H1 (cell line): ENCODE measurements at regions not wholly inside any gene's neighbourhood (a gene's known extent, or its start where the extent isn't known, plus 50 kb on each side); places are given as distances from the start of the nearest gene placed in this dataset.

Experiments
- CTCF ChIA-PET: fragments of 300-600 bp; sonication (Branson Sonifier 250); formaldehyde crosslinking; loops from one replicate; lab custom pipeline; 2021; ENCODE audit not compliant: partially characterized antibody; lab: Charles Lee
- POLR2A ChIA-PET: fragments of 300-600 bp; sonication (Branson Sonifier 250); formaldehyde crosslinking; loops from one replicate; lab custom pipeline; 2021; ENCODE audit warnings: inconsistent platforms; ENCODE audit not compliant: partially characterized antibody; lab: Charles Lee
- DNase-seq, 2 experiments: peaks; one replicate each; pipeline versions ENCODE4 v3.0.0 to v3.0.0-alpha.2; 2010 to 2022; ENCODE audit warnings: low spot score in 2 of 2, low read depth in 1 of 2, mixed read lengths in 1 of 2
- FAIRE-seq: peaks from 2 replicates; lab custom pipeline; 2011; peaks lifted over from hg19 to GRCh38; lab: Jason Lieb, UNC
- H2AFZ ChIP-seq: 2 replicates; pipeline ENCODE4 v1.8.1; 2012; ENCODE audit warnings: low read length, inconsistent platforms
- H2AK5ac ChIP-seq: 2 replicates; pipeline ENCODE4 v1.6.1; 2013; ENCODE audit warnings: low read depth, low read length
- H2BK120ac ChIP-seq: replicated peaks from 2 replicates; pipeline ENCODE3; 2013; ENCODE audit warnings: low read depth, low read length, inconsistent platforms
- H2BK12ac ChIP-seq: 2 replicates; pipeline ENCODE4 v1.6.1; 2013; ENCODE audit warnings: low read depth, low read length
- H2BK15ac ChIP-seq: 2 replicates; pipeline ENCODE4 v1.6.1; 2013; ENCODE audit warnings: low read length
- H2BK20ac ChIP-seq: 2 replicates; pipeline ENCODE4 v1.6.1; 2013; ENCODE audit warnings: low read length
- H2BK5ac ChIP-seq: 2 replicates; pipeline ENCODE4 v1.6.1; 2013; ENCODE audit warnings: low read depth, low read length
- H3K14ac ChIP-seq: 2 replicates; pipeline ENCODE4 v1.6.1; 2013; ENCODE audit warnings: inconsistent platforms; ENCODE audit not compliant: insufficient read length
- H3K18ac ChIP-seq: 2 replicates; pipeline ENCODE4 v1.6.1; 2013; ENCODE audit warnings: low read length; ENCODE audit errors: extremely low read depth
- H3K23ac ChIP-seq: 2 replicates; pipeline ENCODE4 v1.6.1; 2013; ENCODE audit warnings: inconsistent platforms; ENCODE audit not compliant: insufficient read length
- H3K23me2 ChIP-seq: 2 replicates; pipeline ENCODE4 v1.6.1; 2013; ENCODE audit warnings: low read depth, low read length
- H3K27ac ChIP-seq: 2 replicates; pipeline ENCODE4 v1.6.1; 2011; ENCODE audit warnings: low read depth, low read length, inconsistent platforms
- H3K27me3 ChIP-seq, 4 experiments: replicated peaks in 1 of 4; 1 replicate in 1 of 4; 2 replicates in 3 of 4; pipeline versions ENCODE4 v1.6.1 to v1.8.1; 2011 to 2013; ENCODE audit warnings: low read length in 3 of 4, mild to moderate bottlenecking in 3 of 4, inconsistent platforms in 2 of 4, mixed read lengths in 2 of 4, moderate library complexity in 1 of 4; ENCODE audit not compliant: control insufficient read depth in 3 of 4, insufficient read depth in 3 of 4; ENCODE audit errors: extremely low read depth in 1 of 4
- H3K36me3 ChIP-seq, 4 experiments: 2 replicates each; pipeline versions ENCODE4 v1.6.1 to v1.8.1; 2011 to 2013; ENCODE audit warnings: mild to moderate bottlenecking in 4 of 4, low read length in 3 of 4, moderate library complexity in 2 of 4, control low read depth in 1 of 4, inconsistent platforms in 1 of 4; ENCODE audit not compliant: insufficient read depth in 4 of 4, control insufficient read depth in 2 of 4
- H3K4ac ChIP-seq: replicated peaks from 2 replicates; pipeline ENCODE3; 2013; ENCODE audit warnings: low read length, low read depth, mixed read lengths, inconsistent platforms; ENCODE audit not compliant: insufficient read length
- H3K4me1 ChIP-seq, 4 experiments: replicated peaks in 1 of 4; 1 replicate in 1 of 4; 2 replicates in 3 of 4; pipeline versions ENCODE4 v1.6.1 to v1.8.1; 2011 to 2013; ENCODE audit warnings: low read length in 3 of 4, inconsistent platforms in 2 of 4, mixed read lengths in 1 of 4; ENCODE audit not compliant: insufficient read depth in 4 of 4, control insufficient read depth in 3 of 4
- H3K4me2 ChIP-seq, 2 experiments: 2 replicates each; pipeline versions ENCODE4 v1.6.1 to v1.8.1; 2011 to 2013; ENCODE audit warnings: low read depth in 2 of 2, low read length in 2 of 2, control low read depth in 1 of 2, inconsistent platforms in 1 of 2, mild to moderate bottlenecking in 1 of 2; ENCODE audit not compliant: insufficient read depth in 1 of 2
- H3K4me3 ChIP-seq, 4 experiments: fragments of 200-600, 300-600 bp in 1 of 4; sonication (generic), shearing (Covaris generic), sonication (Bioruptor Twin) in 1 of 4; 2 replicates each; pipeline versions ENCODE4 v1.5.1 to v1.8.1; 2011 to 2016; ENCODE audit warnings: low read length in 4 of 4, low read depth in 3 of 4, control low read depth in 2 of 4, inconsistent platforms in 2 of 4, mild to moderate bottlenecking in 2 of 4, mixed read lengths in 1 of 4, moderate library complexity in 1 of 4; ENCODE audit not compliant: insufficient read depth in 2 of 4; ENCODE audit errors: extremely low read depth in 1 of 4
- H3K56ac ChIP-seq: replicated peaks from 2 replicates; pipeline ENCODE3; 2013; ENCODE audit warnings: low read depth, mild to moderate bottlenecking, mixed read lengths, low read length, inconsistent platforms; ENCODE audit not compliant: insufficient read length
- H3K79me1 ChIP-seq: 2 replicates; pipeline ENCODE4 v1.6.1; 2013; ENCODE audit warnings: low read depth, low read length, control low read depth
- H3K79me2 ChIP-seq, 2 experiments: 2 replicates each; pipeline versions ENCODE4 v1.6.1 to v1.8.1; 2012 to 2013; ENCODE audit warnings: low read length in 2 of 2, mild to moderate bottlenecking in 2 of 2, inconsistent platforms in 1 of 2; ENCODE audit not compliant: insufficient read depth in 2 of 2, control insufficient read depth in 1 of 2
- H3K9ac ChIP-seq, 4 experiments: replicated peaks in 1 of 4; 1 replicate in 1 of 4; 2 replicates in 3 of 4; pipeline versions ENCODE4 v1.6.1 to v1.8.1; 2011 to 2013; ENCODE audit warnings: low read depth in 3 of 4, low read length in 3 of 4, control low read depth in 2 of 4, mild to moderate bottlenecking in 2 of 4, moderate library complexity in 2 of 4, inconsistent platforms in 1 of 4; ENCODE audit errors: extremely low read depth in 1 of 4
- H3K9me3 ChIP-seq, 2 experiments: 2 replicates each; pipeline versions ENCODE4 v1.6.1 to v1.8.1; 2012 to 2013; ENCODE audit warnings: mild to moderate bottlenecking in 2 of 2, moderate library complexity in 2 of 2, control low read depth in 1 of 2, inconsistent platforms in 1 of 2, low read depth in 1 of 2, low read length in 1 of 2, mixed read lengths in 1 of 2; ENCODE audit not compliant: insufficient read depth in 2 of 2
- H4K20me1 ChIP-seq, 2 experiments: replicated peaks in 1 of 2; 2 replicates each; pipeline versions ENCODE3 to v1.8.1; 2011 to 2013; ENCODE audit warnings: inconsistent platforms in 2 of 2, low read length in 2 of 2, mild to moderate bottlenecking in 1 of 2; ENCODE audit not compliant: insufficient read depth in 2 of 2, control insufficient read depth in 1 of 2
- H4K5ac ChIP-seq: 2 replicates; pipeline ENCODE4 v1.6.1; 2013; ENCODE audit warnings: low read length, low read depth, mixed read lengths, inconsistent platforms; ENCODE audit not compliant: insufficient read length
- H4K8ac ChIP-seq: 2 replicates; pipeline ENCODE4 v1.8.0; 2013; ENCODE audit warnings: mild to moderate bottlenecking, moderate library complexity, low read length, inconsistent platforms; ENCODE audit not compliant: insufficient read depth; ENCODE audit errors: extremely low read depth
- H4K91ac ChIP-seq: replicated peaks from 2 replicates; pipeline ENCODE3; 2013; ENCODE audit warnings: low read length, mixed read lengths, inconsistent platforms; ENCODE audit not compliant: insufficient read length
- CBX5 ChIP-seq: fragments of 300-800, 300-1000 bp; sonication (generic); IDR thresholded peaks from 2 replicates; pipeline ENCODE4 v1.7.1; 2016; ENCODE audit warnings: antibody characterized with exemption, low read length, low read depth
- HDAC6 ChIP-seq: IDR thresholded peaks from one replicate; pipeline ENCODE4 v1.7.1; 2012; ENCODE audit warnings: low read depth, mild to moderate bottlenecking, inconsistent platforms, low read length, moderate library complexity
- TCF12 ChIP-seq: IDR thresholded peaks from 2 replicates; pipeline ENCODE4 v1.6.1; 2011; ENCODE audit warnings: low read depth, mild to moderate bottlenecking, low read length
- TEAD4 ChIP-seq: IDR thresholded peaks from 2 replicates; pipeline ENCODE4 v1.6.1; 2012; ENCODE audit warnings: low read depth, low read length, inconsistent platforms, mixed read lengths
- WGBS, 2 experiments: shearing (Covaris generic) in 1 of 2; methylation state at CpG; one replicate each; pipeline versions ENCODE4 v1.1.6 to v1.1.7; 2013 to 2015; ENCODE audit warnings: low lambda C conversion rate in 2 of 2, mixed read lengths in 2 of 2, inconsistent platforms in 1 of 2, low coverage in 1 of 2, missing lambda C conversion rate in 1 of 2; ENCODE audit not compliant: insufficient replicate concordance in 2 of 2, insufficient coverage in 1 of 2, insufficient read length in 1 of 2; ENCODE audit errors: extremely low coverage in 1 of 2, missing lambda C conversion rate in 1 of 2; 5-methylcytosine and 5-hydroxymethylcytosine counted together

DNA sequence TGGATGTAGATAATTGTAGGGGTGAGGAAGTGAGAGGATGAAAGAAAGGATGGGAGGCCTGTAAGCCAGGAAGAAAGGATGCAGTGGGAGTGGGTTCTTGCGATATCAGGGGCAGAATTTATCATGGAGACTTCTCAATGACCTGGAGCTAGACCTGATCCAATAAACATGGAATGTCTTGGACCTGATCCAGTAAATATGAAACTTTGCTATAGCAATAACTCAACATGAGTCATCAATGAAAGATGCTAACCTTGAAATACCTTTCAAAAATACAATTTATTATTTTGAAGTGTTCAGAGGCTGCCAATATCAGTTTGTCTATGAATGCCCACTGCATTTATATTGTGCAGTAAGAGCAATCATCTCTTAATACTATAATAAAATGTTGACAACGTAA is 279.5 kb downstream of the POU4F1 start:
- H3K4me1 ChIP-seq, result no peaks in the 10 kb centered on the region
- TF ChIP-seq TEAD4, result no peak
- TF ChIP-seq CBX5, result no peak
- TF ChIP-seq TCF12, result no peak
- TF ChIP-seq HDAC6, result no peak
- TF ChIP-seq, all 59 proteins: peak for 0
- POLR2A ChIA-PET, result no interaction called here
- Histone ChIP-seq H3K4me3 (no peak overlapping the region), H3K56ac (no peak overlapping the region), H3K23me2 (no peaks in the 10 kb centered on the region), H3K79me1 (no peaks in the 10 kb centered on the region), H4K91ac (no peak overlapping the region), H2BK20ac (no peak overlapping the region), H4K8ac (no peak overlapping the region), H3K18ac (no peak overlapping the region), H3K36me3 (no peaks in the 10 kb centered on the region), H2AK5ac (no peak overlapping the region), H2BK5ac (no peak overlapping the region), H3K79me2 (no peaks in the 10 kb centered on the region), H3K9ac (no peak overlapping the region), H2BK12ac (no peak overlapping the region), H3K23ac (no peak overlapping the region), H3K27me3 (no peaks in the 10 kb centered on the region), H2BK120ac (no peak overlapping the region), H3K4me2 (no peak overlapping the region), H3K14ac (no peak overlapping the region), H2AFZ (no peak overlapping the region), H3K4ac (no peak overlapping the region), H3K9me3 (no peaks in the 10 kb centered on the region), H4K20me1 (no peaks in the 10 kb centered on the region), H2BK15ac (no peak overlapping the region), H3K27ac (no peak overlapping the region), H4K5ac (no peak overlapping the region)
- CTCF ChIA-PET, result no interaction called here
- DNase-seq (no peak), FAIRE-seq (no peak)
- WGBS, 2 experiments, result 100% methylated on average over 2 of the region's 2 CpGs; no CpG with 5 or more reads in 1 of the 2 experiments
